H1 (cell line): ENCODE measurements at regions not wholly inside any gene's neighbourhood (a gene's known extent, or its start where the extent isn't known, plus 50 kb on each side); places are given as distances from the start of the nearest gene placed in this dataset.

Source experiments
- CTCF ChIA-PET: fragments of 300-600 bp; sonication (Branson Sonifier 250); formaldehyde crosslinking; loops from one replicate; lab custom pipeline; 2021; ENCODE audit not compliant: partially characterized antibody; lab: Charles Lee
- POLR2A ChIA-PET: fragments of 300-600 bp; sonication (Branson Sonifier 250); formaldehyde crosslinking; loops from one replicate; lab custom pipeline; 2021; ENCODE audit warnings: inconsistent platforms; ENCODE audit not compliant: partially characterized antibody; lab: Charles Lee
- DNase-seq, 2 experiments: peaks; one replicate each; pipeline versions ENCODE4 v3.0.0 to v3.0.0-alpha.2; 2010 to 2022; ENCODE audit warnings: low spot score in 2 of 2, low read depth in 1 of 2, mixed read lengths in 1 of 2
- FAIRE-seq: peaks from 2 replicates; lab custom pipeline; 2011; peaks lifted over from hg19 to GRCh38; lab: Jason Lieb, UNC
- H2AFZ ChIP-seq: 2 replicates; pipeline ENCODE4 v1.8.1; 2012; ENCODE audit warnings: low read length, inconsistent platforms
- H2AK5ac ChIP-seq: 2 replicates; pipeline ENCODE4 v1.6.1; 2013; ENCODE audit warnings: low read depth, low read length
- H2BK120ac ChIP-seq: replicated peaks from 2 replicates; pipeline ENCODE3; 2013; ENCODE audit warnings: low read depth, low read length, inconsistent platforms
- H2BK12ac ChIP-seq: 2 replicates; pipeline ENCODE4 v1.6.1; 2013; ENCODE audit warnings: low read depth, low read length
- H2BK15ac ChIP-seq: 2 replicates; pipeline ENCODE4 v1.6.1; 2013; ENCODE audit warnings: low read length
- H2BK20ac ChIP-seq: 2 replicates; pipeline ENCODE4 v1.6.1; 2013; ENCODE audit warnings: low read length
- H2BK5ac ChIP-seq: 2 replicates; pipeline ENCODE4 v1.6.1; 2013; ENCODE audit warnings: low read depth, low read length
- H3K14ac ChIP-seq: 2 replicates; pipeline ENCODE4 v1.6.1; 2013; ENCODE audit warnings: inconsistent platforms; ENCODE audit not compliant: insufficient read length
- H3K18ac ChIP-seq: 2 replicates; pipeline ENCODE4 v1.6.1; 2013; ENCODE audit warnings: low read length; ENCODE audit errors: extremely low read depth
- H3K23ac ChIP-seq: 2 replicates; pipeline ENCODE4 v1.6.1; 2013; ENCODE audit warnings: inconsistent platforms; ENCODE audit not compliant: insufficient read length
- H3K23me2 ChIP-seq: 2 replicates; pipeline ENCODE4 v1.6.1; 2013; ENCODE audit warnings: low read depth, low read length
- H3K27ac ChIP-seq: 2 replicates; pipeline ENCODE4 v1.6.1; 2011; ENCODE audit warnings: low read depth, low read length, inconsistent platforms
- H3K27me3 ChIP-seq, 4 experiments: replicated peaks in 1 of 4; 1 replicate in 1 of 4; 2 replicates in 3 of 4; pipeline versions ENCODE4 v1.6.1 to v1.8.1; 2011 to 2013; ENCODE audit warnings: low read length in 3 of 4, mild to moderate bottlenecking in 3 of 4, inconsistent platforms in 2 of 4, mixed read lengths in 2 of 4, moderate library complexity in 1 of 4; ENCODE audit not compliant: control insufficient read depth in 3 of 4, insufficient read depth in 3 of 4; ENCODE audit errors: extremely low read depth in 1 of 4
- H3K36me3 ChIP-seq, 4 experiments: 2 replicates each; pipeline versions ENCODE4 v1.6.1 to v1.8.1; 2011 to 2013; ENCODE audit warnings: mild to moderate bottlenecking in 4 of 4, low read length in 3 of 4, moderate library complexity in 2 of 4, control low read depth in 1 of 4, inconsistent platforms in 1 of 4; ENCODE audit not compliant: insufficient read depth in 4 of 4, control insufficient read depth in 2 of 4
- H3K4ac ChIP-seq: replicated peaks from 2 replicates; pipeline ENCODE3; 2013; ENCODE audit warnings: low read length, low read depth, mixed read lengths, inconsistent platforms; ENCODE audit not compliant: insufficient read length
- H3K4me1 ChIP-seq, 4 experiments: replicated peaks in 1 of 4; 1 replicate in 1 of 4; 2 replicates in 3 of 4; pipeline versions ENCODE4 v1.6.1 to v1.8.1; 2011 to 2013; ENCODE audit warnings: low read length in 3 of 4, inconsistent platforms in 2 of 4, mixed read lengths in 1 of 4; ENCODE audit not compliant: insufficient read depth in 4 of 4, control insufficient read depth in 3 of 4
- H3K4me2 ChIP-seq, 2 experiments: 2 replicates each; pipeline versions ENCODE4 v1.6.1 to v1.8.1; 2011 to 2013; ENCODE audit warnings: low read depth in 2 of 2, low read length in 2 of 2, control low read depth in 1 of 2, inconsistent platforms in 1 of 2, mild to moderate bottlenecking in 1 of 2; ENCODE audit not compliant: insufficient read depth in 1 of 2
- H3K4me3 ChIP-seq, 4 experiments: fragments of 200-600, 300-600 bp in 1 of 4; sonication (generic), shearing (Covaris generic), sonication (Bioruptor Twin) in 1 of 4; 2 replicates each; pipeline versions ENCODE4 v1.5.1 to v1.8.1; 2011 to 2016; ENCODE audit warnings: low read length in 4 of 4, low read depth in 3 of 4, control low read depth in 2 of 4, inconsistent platforms in 2 of 4, mild to moderate bottlenecking in 2 of 4, mixed read lengths in 1 of 4, moderate library complexity in 1 of 4; ENCODE audit not compliant: insufficient read depth in 2 of 4; ENCODE audit errors: extremely low read depth in 1 of 4
- H3K56ac ChIP-seq: replicated peaks from 2 replicates; pipeline ENCODE3; 2013; ENCODE audit warnings: low read depth, mild to moderate bottlenecking, mixed read lengths, low read length, inconsistent platforms; ENCODE audit not compliant: insufficient read length
- H3K79me1 ChIP-seq: 2 replicates; pipeline ENCODE4 v1.6.1; 2013; ENCODE audit warnings: low read depth, low read length, control low read depth
- H3K79me2 ChIP-seq, 2 experiments: 2 replicates each; pipeline versions ENCODE4 v1.6.1 to v1.8.1; 2012 to 2013; ENCODE audit warnings: low read length in 2 of 2, mild to moderate bottlenecking in 2 of 2, inconsistent platforms in 1 of 2; ENCODE audit not compliant: insufficient read depth in 2 of 2, control insufficient read depth in 1 of 2
- H3K9ac ChIP-seq, 4 experiments: replicated peaks in 1 of 4; 1 replicate in 1 of 4; 2 replicates in 3 of 4; pipeline versions ENCODE4 v1.6.1 to v1.8.1; 2011 to 2013; ENCODE audit warnings: low read depth in 3 of 4, low read length in 3 of 4, control low read depth in 2 of 4, mild to moderate bottlenecking in 2 of 4, moderate library complexity in 2 of 4, inconsistent platforms in 1 of 4; ENCODE audit errors: extremely low read depth in 1 of 4
- H3K9me3 ChIP-seq, 2 experiments: 2 replicates each; pipeline versions ENCODE4 v1.6.1 to v1.8.1; 2012 to 2013; ENCODE audit warnings: mild to moderate bottlenecking in 2 of 2, moderate library complexity in 2 of 2, control low read depth in 1 of 2, inconsistent platforms in 1 of 2, low read depth in 1 of 2, low read length in 1 of 2, mixed read lengths in 1 of 2; ENCODE audit not compliant: insufficient read depth in 2 of 2
- H4K20me1 ChIP-seq, 2 experiments: replicated peaks in 1 of 2; 2 replicates each; pipeline versions ENCODE3 to v1.8.1; 2011 to 2013; ENCODE audit warnings: inconsistent platforms in 2 of 2, low read length in 2 of 2, mild to moderate bottlenecking in 1 of 2; ENCODE audit not compliant: insufficient read depth in 2 of 2, control insufficient read depth in 1 of 2
- H4K5ac ChIP-seq: 2 replicates; pipeline ENCODE4 v1.6.1; 2013; ENCODE audit warnings: low read length, low read depth, mixed read lengths, inconsistent platforms; ENCODE audit not compliant: insufficient read length
- H4K8ac ChIP-seq: 2 replicates; pipeline ENCODE4 v1.8.0; 2013; ENCODE audit warnings: mild to moderate bottlenecking, moderate library complexity, low read length, inconsistent platforms; ENCODE audit not compliant: insufficient read depth; ENCODE audit errors: extremely low read depth
- H4K91ac ChIP-seq: replicated peaks from 2 replicates; pipeline ENCODE3; 2013; ENCODE audit warnings: low read length, mixed read lengths, inconsistent platforms; ENCODE audit not compliant: insufficient read length
- CBX5 ChIP-seq: fragments of 300-800, 300-1000 bp; sonication (generic); IDR thresholded peaks from 2 replicates; pipeline ENCODE4 v1.7.1; 2016; ENCODE audit warnings: antibody characterized with exemption, low read length, low read depth
- SIRT6 ChIP-seq: IDR thresholded peaks from one replicate; pipeline ENCODE4 v1.7.1; 2012; ENCODE audit warnings: low read length, inconsistent platforms
- SRF ChIP-seq: IDR thresholded peaks from 2 replicates; pipeline ENCODE4 v1.6.1; 2011; ENCODE audit warnings: mild to moderate bottlenecking, low read depth, low read length, moderate library complexity
- WGBS, 2 experiments: shearing (Covaris generic) in 1 of 2; methylation state at CpG; one replicate each; pipeline versions ENCODE4 v1.1.6 to v1.1.7; 2013 to 2015; ENCODE audit warnings: low lambda C conversion rate in 2 of 2, mixed read lengths in 2 of 2, inconsistent platforms in 1 of 2, low coverage in 1 of 2, missing lambda C conversion rate in 1 of 2; ENCODE audit not compliant: insufficient replicate concordance in 2 of 2, insufficient coverage in 1 of 2, insufficient read length in 1 of 2; ENCODE audit errors: extremely low coverage in 1 of 2, missing lambda C conversion rate in 1 of 2; 5-methylcytosine and 5-hydroxymethylcytosine counted together

GRCh38 chr11:24247846-24248245, 249.0 kb upstream of the LUZP2 start:
- H3K9me3 ChIP-seq = no peaks in the 10 kb centered on the region
- POLR2A ChIA-PET = no interaction called here
- CTCF ChIA-PET = interaction anchor here (1.2 kb wide), 1 partner anchor 13 kb away, joined by 6 read pairs; no protein-coding TSS in a partner anchor
- TF ChIP-seq SIRT6 = no peak
- TF ChIP-seq CBX5 = no peak
- TF ChIP-seq SRF = no peak

More at GRCh38 chr11:24247846-24248245, 249.0 kb upstream of the LUZP2 start:
- H2BK15ac ChIP-seq = no peak overlapping the region
- H3K4ac ChIP-seq = no peak overlapping the region
- H3K79me2 ChIP-seq = no peaks in the 10 kb centered on the region
- no peak overlapping the region for H3K27ac ChIP-seq
- no peak overlapping the region for H2BK12ac ChIP-seq
- no peaks in the 10 kb centered on the region for H4K20me1 ChIP-seq
- H4K5ac ChIP-seq = no peak overlapping the region
- H4K8ac ChIP-seq = no peak overlapping the region
- H2AK5ac ChIP-seq = no peak overlapping the region
- no peak overlapping the region for H2AFZ ChIP-seq
- 95% methylated on average over 3 of the region's 3 CpGs; no CpG with 5 or more reads in 1 of the 2 experiments for WGBS, 2 experiments
- no peak overlapping the region for H3K23ac ChIP-seq
- H3K27me3 ChIP-seq = no peaks in the 10 kb centered on the region
- no peaks in the 10 kb centered on the region for H3K79me1 ChIP-seq
- no peak for DNase-seq
- H2BK120ac ChIP-seq = no peak overlapping the region
- no peak overlapping the region for H3K4me2 ChIP-seq
- no peak for FAIRE-seq
- H3K4me1 ChIP-seq = no peaks in the 10 kb centered on the region
- H3K9ac ChIP-seq = no peak overlapping the region
- H3K36me3 ChIP-seq = no peaks in the 10 kb centered on the region
- no peak overlapping the region for H2BK20ac ChIP-seq
- H4K91ac ChIP-seq = no peak overlapping the region
- H3K4me3 ChIP-seq = no peak overlapping the region
- H3K23me2 ChIP-seq = no peaks in the 10 kb centered on the region
- H3K18ac ChIP-seq = no peak overlapping the region
- H3K56ac ChIP-seq = no peak overlapping the region
- H3K14ac ChIP-seq = no peak overlapping the region
- H2BK5ac ChIP-seq = no peak overlapping the region
